Hippocampal formation (tissue), 2 donors: ENCODE measurements at regions not wholly inside any gene's neighbourhood (a gene's known extent, or its start where the extent isn't known, plus 50 kb on each side); places are given as distances from the start of the nearest gene placed in this dataset.

Source experiments
- DNase-seq, 2 donors: peaks; one replicate each; lab custom pipeline; 2025; lab: John Stamatoyannopoulos, UW

- no peak for DNase-seq
Observed at GRCh38 chr6:114543696-114544095, 200.9 kb upstream of the HS3ST5 start.

DNA sequence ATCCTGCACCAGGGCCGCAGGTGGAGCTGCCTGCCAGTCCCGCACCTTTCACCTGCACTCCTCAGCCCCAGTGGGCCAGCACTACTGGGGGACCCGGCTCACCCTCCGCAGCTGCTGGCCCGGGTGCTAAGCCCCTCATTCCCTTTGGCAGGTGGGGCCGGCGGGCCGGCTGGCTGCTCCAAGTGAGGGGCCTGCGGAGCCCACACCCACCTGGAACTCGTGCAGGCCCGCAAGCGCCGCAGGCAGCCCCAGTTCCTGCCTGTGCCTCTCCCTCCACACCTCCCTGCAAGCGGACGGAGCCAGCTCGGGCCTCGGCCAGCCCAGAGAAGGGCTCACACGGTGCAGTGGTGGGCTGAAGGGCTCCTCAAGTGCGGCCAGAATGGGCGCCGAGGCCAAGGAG lies 199.0 kb upstream of the HS3ST5 start:
- DNase-seq = no peak

DNA sequence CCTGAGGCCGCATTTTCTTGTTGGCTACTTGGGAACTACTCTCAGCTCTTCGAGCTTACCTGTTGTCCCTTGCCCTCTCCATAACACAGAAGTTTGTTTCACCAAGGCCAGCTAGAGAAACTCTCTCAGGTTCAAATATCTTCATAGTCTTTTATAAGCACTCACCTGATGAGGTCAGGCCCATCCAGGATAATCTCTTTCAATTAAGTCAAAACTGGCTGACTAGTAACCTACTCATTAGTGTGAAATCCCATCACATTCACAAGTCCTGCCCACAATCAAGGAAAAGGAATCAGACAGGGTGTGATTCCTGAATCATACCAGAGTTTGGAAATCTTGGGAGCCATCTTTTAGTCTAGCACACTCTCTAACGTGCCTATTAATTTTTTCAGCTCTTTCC lies 195.2 kb upstream of the HS3ST5 start:
- no peak for DNase-seq

DNA sequence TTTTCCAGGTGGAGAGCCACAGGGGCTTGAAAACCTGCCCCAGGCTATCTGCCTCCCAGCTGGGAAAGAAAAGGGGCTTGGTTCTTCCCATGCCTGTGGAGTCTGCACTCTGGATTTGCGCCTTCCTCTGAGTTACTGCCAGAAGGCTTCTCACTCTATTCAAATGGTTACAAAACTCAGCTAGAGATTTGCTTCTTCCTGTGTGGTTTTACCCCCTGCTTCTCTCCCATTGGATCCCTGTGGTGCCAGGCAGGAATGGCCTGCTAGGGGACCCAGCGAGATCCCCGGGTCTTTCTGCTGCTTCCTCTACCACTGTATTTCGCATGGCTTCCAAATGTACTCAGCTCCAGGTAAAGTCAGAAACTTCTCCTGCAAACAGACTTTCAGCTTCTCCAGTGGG lies 192.0 kb upstream of the HS3ST5 start:
- no peak for DNase-seq

GRCh38 chr6:114524081-114524480 lies 181.3 kb upstream of the HS3ST5 start:
- DNase-seq = no peak

GRCh38 chr6:114523508-114523907 lies 180.7 kb upstream of the HS3ST5 start:
- DNase-seq = no peak

GRCh38 chr6:114521926-114522325 lies 179.1 kb upstream of the HS3ST5 start:
- DNase-seq = no peak

DNA sequence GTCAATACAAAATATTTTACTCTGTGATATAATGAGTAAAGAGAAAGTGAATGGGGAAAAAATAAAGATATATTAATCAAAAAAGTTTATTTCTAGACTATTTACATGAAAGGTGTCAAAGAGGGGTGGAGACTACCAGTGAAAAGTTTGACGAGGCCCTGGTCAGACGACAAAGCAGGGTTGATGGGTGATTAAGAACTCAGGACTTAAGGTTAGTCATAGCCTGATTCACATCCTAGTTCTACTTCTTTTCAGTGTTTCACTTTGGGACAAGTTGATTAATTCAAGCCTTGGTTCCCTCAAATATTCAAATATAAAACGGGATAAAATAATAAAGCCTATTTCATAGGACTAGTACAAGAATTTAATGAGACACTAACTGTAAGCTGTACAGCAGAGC lies 178.2 kb upstream of the HS3ST5 start:
- DNase-seq = no peak

- DNase-seq = no peak
Observed at GRCh38 chr6:114514170-114514569, 171.3 kb upstream of the HS3ST5 start.

- DNase-seq = no peak
Observed at GRCh38 chr6:114471450-114471849, 128.6 kb upstream of the HS3ST5 start.

- DNase-seq = no peak
Observed at GRCh38 chr6:114467931-114468330, 125.1 kb upstream of the HS3ST5 start.

GRCh38 chr6:114465511-114465910 lies 122.7 kb upstream of the HS3ST5 start:
- DNase-seq = no peak

DNA sequence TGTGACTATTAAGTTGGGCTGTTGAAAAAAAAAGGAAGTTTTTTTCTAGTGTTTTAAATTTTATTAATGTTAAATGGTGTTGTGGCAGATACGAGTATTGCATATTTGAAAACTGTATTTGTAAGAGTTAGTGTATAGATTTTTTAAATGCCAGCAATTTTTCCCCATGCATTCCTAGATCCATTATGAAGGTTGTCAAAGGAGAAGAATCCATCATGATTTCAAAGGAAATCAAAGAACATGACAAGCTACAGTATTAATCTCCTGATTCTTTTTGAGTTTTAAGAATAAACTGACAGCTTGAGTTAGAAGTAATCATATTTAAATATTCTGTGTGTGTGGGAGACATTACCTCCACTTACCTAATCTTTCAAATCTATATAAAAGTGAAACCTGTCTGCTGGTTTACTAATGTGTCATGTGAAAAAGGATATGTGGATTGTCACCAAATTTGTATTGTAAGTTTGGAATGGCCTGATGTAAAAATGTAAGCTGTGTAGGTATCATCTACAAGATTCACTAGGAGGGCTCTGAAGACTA lies 111.0 kb upstream of the HS3ST5 start:
- no peak for DNase-seq

- no peak for DNase-seq
Observed at GRCh38 chr6:114452785-114453401, 110.1 kb upstream of the HS3ST5 start.

DNA sequence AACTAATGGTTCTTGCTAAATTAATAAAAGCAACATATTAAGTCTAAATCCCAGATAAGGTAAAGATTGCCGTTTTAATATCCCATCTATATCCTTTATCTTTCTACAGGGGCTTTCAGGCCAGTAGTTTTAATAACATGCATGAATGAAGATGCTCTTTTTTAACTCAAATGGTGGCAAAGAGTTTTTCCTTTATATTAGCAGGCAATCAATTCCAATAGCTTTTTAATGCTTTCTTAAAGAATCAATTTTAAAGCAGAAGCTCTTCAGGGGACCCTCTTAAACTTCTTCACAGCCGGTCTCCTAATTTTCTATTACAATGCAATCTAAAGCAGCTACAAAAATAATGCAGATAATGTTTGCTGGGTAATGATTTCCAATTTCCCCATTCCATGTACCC lies 107.8 kb upstream of the HS3ST5 start:
- DNase-seq = no peak

GRCh38 chr6:114449659-114450058 lies 106.8 kb upstream of the HS3ST5 start:
- DNase-seq = no peak

DNA sequence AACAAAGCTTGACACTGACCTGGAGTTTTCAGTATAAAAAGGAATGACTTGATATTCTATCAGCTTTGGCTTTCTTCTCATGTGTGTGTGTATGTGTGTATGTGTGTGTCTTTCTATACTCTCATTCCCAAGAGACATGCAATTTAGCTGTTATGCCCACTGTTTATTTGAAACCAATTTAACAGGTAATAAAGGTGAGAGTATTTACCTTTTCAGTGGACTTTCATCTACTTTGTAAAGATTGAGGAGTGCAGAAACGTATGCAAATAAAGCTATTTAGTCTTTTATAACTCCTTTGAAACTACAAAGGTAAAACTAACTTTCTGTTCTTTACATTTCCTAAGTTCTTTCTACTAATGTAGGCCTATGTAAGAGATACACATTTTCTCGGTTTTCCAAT lies 103.5 kb upstream of the HS3ST5 start:
- no peak for DNase-seq

GRCh38 chr6:114445846-114446245 lies 103.0 kb upstream of the HS3ST5 start:
- no peak for DNase-seq

- DNase-seq = no peak
Observed at GRCh38 chr6:114439411-114439810, 96.6 kb upstream of the HS3ST5 start.

DNA sequence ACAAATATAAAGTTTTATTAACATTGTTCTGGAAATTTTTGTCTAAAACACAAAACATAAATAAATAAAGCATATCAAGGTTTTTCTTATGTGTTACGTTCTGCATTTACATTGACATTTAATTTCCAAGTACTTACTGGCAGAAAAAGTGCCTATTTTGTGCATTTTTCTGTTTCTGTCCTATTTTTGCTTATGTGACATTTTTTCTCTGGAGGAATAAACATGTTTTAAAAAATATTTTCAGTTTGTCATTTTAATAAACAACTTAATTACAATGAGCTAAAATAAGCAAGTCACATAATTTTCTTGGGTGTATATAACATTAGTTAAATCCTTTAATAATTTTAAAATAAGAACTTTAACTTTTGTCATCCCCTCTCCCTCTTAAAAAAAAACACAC lies 94.4 kb upstream of the HS3ST5 start:
- DNase-seq = no peak

- DNase-seq = no peak
Observed at GRCh38 chr6:114436691-114437090, 93.9 kb upstream of the HS3ST5 start.

GRCh38 chr6:114435985-114436384 lies 93.2 kb upstream of the HS3ST5 start:
- no peak for DNase-seq

DNA sequence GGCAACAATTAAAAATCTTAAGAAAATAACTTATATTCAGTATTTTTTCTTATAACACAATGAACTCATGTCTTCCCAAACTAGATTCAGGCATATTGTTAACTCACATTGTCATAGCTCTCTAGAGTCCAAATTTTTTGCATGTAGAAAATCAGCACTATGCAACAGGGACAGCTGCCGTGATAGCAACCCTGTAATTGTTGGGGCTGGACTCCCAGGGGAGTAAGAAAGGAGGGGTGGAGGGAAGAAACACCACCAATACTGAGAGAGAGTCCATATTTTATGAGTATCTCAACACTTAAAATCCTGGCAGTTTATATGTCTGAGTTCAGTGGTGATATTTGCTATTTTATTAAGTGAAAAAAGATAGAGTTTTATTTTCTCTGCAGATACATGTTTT lies 89.6 kb upstream of the HS3ST5 start:
- DNase-seq = no peak

DNA sequence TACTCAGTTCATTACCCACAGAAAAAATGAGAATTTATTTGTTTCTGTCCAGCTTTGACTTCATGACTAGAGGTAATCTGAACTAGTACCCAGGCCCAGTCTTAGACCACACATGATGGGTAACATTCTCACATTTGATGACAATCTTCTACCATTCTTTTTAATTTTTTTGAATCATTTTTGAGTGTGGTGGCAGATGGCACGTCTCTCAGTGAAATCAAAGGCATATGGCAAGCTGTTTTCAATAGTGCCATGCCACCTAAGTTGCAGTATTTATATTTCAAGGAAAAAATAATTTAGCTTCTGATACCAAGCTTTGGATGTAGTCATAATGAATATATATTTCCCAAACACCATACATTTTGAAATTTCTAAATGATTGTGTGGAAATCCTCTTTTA lies 88.8 kb upstream of the HS3ST5 start:
- DNase-seq = no peak
